Parathyroid adenoma (tissue), 2 donors: ENCODE measurements at regions not wholly inside any gene's neighbourhood (a gene's known extent, or its start where the extent isn't known, plus 50 kb on each side); places are given as distances from the start of the nearest gene placed in this dataset.

ENCODE experiments used
- H2AFZ ChIP-seq: fragments of 300-600 bp; sonication (generic); one replicate; pipeline ENCODE4 v1.7.0; 2017; ENCODE audit warnings: antibody characterized with exemption, mild to moderate bottlenecking
- H3K27ac ChIP-seq: fragments of 300-600 bp; sonication (generic); one replicate; pipeline ENCODE4 v1.7.0; 2017
- H3K27me3 ChIP-seq: fragments of 300-600 bp; sonication (generic); one replicate; pipeline ENCODE4 v1.7.0; 2017; ENCODE audit warnings: low read length; ENCODE audit not compliant: control insufficient read depth, insufficient read depth
- H3K36me3 ChIP-seq: fragments of 300-600 bp; sonication (generic); one replicate; pipeline ENCODE4 v1.7.0; 2017; ENCODE audit warnings: low read length; ENCODE audit not compliant: control insufficient read depth, insufficient read depth
- H3K4me1 ChIP-seq: fragments of 300-600 bp; sonication (generic); one replicate; pipeline ENCODE4 v1.7.0; 2017; ENCODE audit warnings: control low read depth
- H3K4me2 ChIP-seq: fragments of 300-600 bp; sonication (generic); one replicate; pipeline ENCODE4 v1.7.0; 2017; ENCODE audit warnings: low read length
- H3K4me3 ChIP-seq: fragments of 300-600 bp; sonication (generic); one replicate; pipeline ENCODE4 v1.7.0; 2017; ENCODE audit warnings: low read depth, low read length
- H3K79me2 ChIP-seq: fragments of 300-600 bp; sonication (generic); one replicate; pipeline ENCODE4 v1.7.0; 2017; ENCODE audit warnings: control low read depth
- H3K9ac ChIP-seq: fragments of 300-600 bp; sonication (generic); one replicate; pipeline ENCODE4 v1.7.0; 2017; ENCODE audit warnings: mild to moderate bottlenecking
- H3K9me3 ChIP-seq: fragments of 300-600 bp; sonication (generic); one replicate; pipeline ENCODE4 v1.7.0; 2017; ENCODE audit warnings: low read length; ENCODE audit not compliant: control insufficient read depth
- TF ChIP-seq, protein P1 (sequence below): fragments of 300-600 bp; sonication (generic); IDR thresholded peaks from one replicate; pipeline ENCODE4 v1.7.0; 2017; ENCODE audit warnings: antibody characterized with exemption, mild to moderate bottlenecking
- donor health status: primary hyperparathyroidism.

DNA sequence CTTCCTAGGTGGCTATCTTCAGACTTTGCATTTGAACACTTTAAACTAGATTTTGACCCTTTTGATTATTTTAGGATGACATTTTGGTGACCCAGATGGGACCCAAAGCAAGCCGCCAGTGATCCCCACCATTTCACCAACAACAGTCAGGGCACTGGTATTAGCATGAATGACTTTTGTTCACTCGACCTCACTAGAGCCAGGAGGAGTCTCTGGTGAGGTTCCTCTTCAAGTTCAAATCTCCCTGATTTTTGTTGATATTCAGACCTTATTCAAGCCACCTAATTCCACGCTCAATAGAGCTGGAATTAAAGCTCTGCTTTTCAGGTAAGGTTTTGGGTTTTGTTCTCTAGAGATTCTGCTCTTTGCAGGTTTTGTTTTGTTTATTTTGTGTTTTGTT, 202.3 kb downstream of the MREG start:
- Histone ChIP-seq H3K4me2 (no peak overlapping the region), H3K4me1 (no peaks in the 10 kb centered on the region), H3K27ac (no peak overlapping the region), H3K27me3 (no peaks in the 10 kb centered on the region), H3K9me3 (no peaks in the 10 kb centered on the region), H3K36me3 (no peaks in the 10 kb centered on the region), H3K79me2 (no peaks in the 10 kb centered on the region), H3K9ac (no peak overlapping the region), H2AFZ (no peak overlapping the region), H3K4me3 (no peak overlapping the region)
- TF ChIP-seq, protein P1, sequence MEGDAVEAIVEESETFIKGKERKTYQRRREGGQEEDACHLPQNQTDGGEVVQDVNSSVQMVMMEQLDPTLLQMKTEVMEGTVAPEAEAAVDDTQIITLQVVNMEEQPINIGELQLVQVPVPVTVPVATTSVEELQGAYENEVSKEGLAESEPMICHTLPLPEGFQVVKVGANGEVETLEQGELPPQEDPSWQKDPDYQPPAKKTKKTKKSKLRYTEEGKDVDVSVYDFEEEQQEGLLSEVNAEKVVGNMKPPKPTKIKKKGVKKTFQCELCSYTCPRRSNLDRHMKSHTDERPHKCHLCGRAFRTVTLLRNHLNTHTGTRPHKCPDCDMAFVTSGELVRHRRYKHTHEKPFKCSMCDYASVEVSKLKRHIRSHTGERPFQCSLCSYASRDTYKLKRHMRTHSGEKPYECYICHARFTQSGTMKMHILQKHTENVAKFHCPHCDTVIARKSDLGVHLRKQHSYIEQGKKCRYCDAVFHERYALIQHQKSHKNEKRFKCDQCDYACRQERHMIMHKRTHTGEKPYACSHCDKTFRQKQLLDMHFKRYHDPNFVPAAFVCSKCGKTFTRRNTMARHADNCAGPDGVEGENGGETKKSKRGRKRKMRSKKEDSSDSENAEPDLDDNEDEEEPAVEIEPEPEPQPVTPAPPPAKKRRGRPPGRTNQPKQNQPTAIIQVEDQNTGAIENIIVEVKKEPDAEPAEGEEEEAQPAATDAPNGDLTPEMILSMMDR, result no peak

DNA sequence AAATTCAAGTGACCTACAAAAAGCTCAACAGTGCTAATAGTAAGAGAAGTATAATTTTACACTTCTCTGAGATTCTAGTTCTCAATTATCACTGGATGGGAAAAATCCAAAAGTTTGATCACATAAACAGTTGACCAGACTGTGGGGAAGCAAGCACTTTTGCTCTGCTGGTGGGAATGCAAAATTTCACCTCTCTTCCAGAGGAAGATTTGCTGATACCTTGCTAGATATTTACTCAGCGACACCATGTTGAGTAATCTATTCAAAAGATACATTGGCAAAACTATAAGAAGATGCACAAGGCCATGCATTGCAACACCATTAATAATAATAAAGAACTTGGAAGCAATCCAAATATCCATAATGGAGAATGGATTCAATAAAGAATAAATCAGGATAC, 204.4 kb downstream of the MREG start:
- TF ChIP-seq, protein P1, result no peak
- Histone ChIP-seq H3K27ac (no peak overlapping the region), H3K4me2 (no peak overlapping the region), H3K9ac (no peak overlapping the region), H3K27me3 (no peaks in the 10 kb centered on the region), H3K4me3 (no peak overlapping the region), H2AFZ (no peak overlapping the region), H3K4me1 (no peaks in the 10 kb centered on the region), H3K79me2 (no peaks in the 10 kb centered on the region), H3K36me3 (no peaks in the 10 kb centered on the region), H3K9me3 (no peaks in the 10 kb centered on the region)

DNA sequence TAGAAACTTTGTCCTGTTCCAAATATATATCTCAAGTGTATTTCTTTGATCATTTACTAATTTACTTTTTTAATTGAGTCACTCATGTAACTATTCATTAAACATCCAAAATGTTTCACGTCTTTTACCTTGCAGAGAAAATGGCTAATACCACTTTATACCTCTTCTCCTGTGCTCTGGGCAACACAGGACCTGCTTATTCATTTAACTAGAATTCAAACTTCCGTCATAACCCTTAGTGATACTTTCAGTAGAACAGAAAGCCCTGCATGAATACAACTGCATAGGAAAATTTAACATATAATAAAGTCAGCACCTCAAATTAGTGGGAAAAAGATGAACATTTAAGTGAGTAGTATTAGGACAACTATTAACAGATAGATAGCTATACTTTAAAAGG, 205.2 kb downstream of the MREG start:
- Histone ChIP-seq H3K9ac (no peak overlapping the region), H3K36me3 (no peaks in the 10 kb centered on the region), H3K27ac (no peak overlapping the region), H3K27me3 (no peaks in the 10 kb centered on the region), H3K79me2 (no peaks in the 10 kb centered on the region), H3K4me2 (no peak overlapping the region), H3K4me3 (no peak overlapping the region), H3K4me1 (no peaks in the 10 kb centered on the region), H3K9me3 (no peaks in the 10 kb centered on the region), H2AFZ (no peak overlapping the region)
- TF ChIP-seq, protein P1, result no peak

DNA sequence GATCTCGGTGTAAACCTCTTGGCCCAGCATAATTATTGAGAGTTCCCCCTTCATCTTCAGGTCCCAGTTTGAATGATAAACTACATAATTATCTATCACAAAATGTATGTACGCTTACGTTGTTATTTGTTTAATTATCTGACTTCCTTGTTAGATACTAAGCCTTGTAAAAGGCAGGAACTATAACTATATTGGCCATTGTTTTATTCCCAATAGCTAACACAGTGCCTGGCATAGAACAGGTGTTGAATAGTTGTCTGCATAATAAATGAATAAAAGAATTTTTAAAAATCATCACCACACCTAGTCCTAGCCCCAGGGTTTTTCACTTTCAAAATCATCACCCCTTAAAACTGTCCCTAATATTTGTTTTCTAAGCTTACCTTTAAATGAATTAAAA, 207.9 kb downstream of the MREG start:
- no peak overlapping the region for H2AFZ ChIP-seq
- H3K79me2 ChIP-seq, result no peaks in the 10 kb centered on the region
- H3K27ac ChIP-seq, result no peak overlapping the region
- no peaks in the 10 kb centered on the region for H3K27me3 ChIP-seq
- no peaks in the 10 kb centered on the region for H3K9me3 ChIP-seq
- H3K4me3 ChIP-seq, result no peak overlapping the region
- no peak overlapping the region for H3K9ac ChIP-seq
- H3K4me2 ChIP-seq, result no peak overlapping the region
- H3K36me3 ChIP-seq, result no peaks in the 10 kb centered on the region
- TF ChIP-seq, protein P1, result no peak
- no peaks in the 10 kb centered on the region for H3K4me1 ChIP-seq

DNA sequence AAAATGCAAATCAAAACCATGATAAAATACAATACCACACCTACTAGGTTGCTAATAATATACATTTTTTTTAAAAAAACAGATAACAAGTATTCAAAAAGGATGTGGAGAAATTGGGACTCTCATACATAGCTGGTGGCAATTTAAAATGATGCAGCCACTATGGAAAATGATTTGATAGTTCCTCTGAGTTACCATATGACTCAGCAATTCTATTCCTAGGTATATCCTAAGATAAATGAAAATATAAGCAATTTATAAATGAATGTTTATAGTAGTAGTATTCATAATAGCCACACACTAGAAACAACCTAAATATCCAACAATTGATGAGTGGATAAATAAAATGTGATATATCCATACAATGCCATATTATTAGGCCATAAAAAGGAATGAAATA, 210.2 kb downstream of the MREG start:
- TF ChIP-seq, protein P1, result no peak
- H3K27ac ChIP-seq, result no peak overlapping the region
- no peak overlapping the region for H3K4me3 ChIP-seq
- H3K9ac ChIP-seq, result no peak overlapping the region
- H3K79me2 ChIP-seq, result no peaks in the 10 kb centered on the region
- H3K36me3 ChIP-seq, result no peaks in the 10 kb centered on the region
- no peaks in the 10 kb centered on the region for H3K4me1 ChIP-seq
- H2AFZ ChIP-seq, result no peak overlapping the region
- H3K4me2 ChIP-seq, result no peak overlapping the region
- H3K27me3 ChIP-seq, result no peaks in the 10 kb centered on the region
- H3K9me3 ChIP-seq, result no peaks in the 10 kb centered on the region
